K562 (cell line): ENCODE measurements at regions not wholly inside any gene's neighbourhood (a gene's known extent, or its start where the extent isn't known, plus 50 kb on each side); places are given as distances from the start of the nearest gene placed in this dataset.

Experiments used
- CBFA2T2 ChIP-seq: fragments of 450-650 bp; conservative IDR thresholded peaks from 2 replicates; pipeline ENCODE4 v1.6.1; 2017; ENCODE audit warnings: mild to moderate bottlenecking
- FOSL1 ChIP-seq: fragments of 200-800 bp; sonication (Bioruptor generic); conservative IDR thresholded peaks from 2 replicates; pipeline ENCODE4 v1.6.1; 2016; ENCODE audit warnings: missing genetic modification characterization, missing compliant biosample characterization
- FOXJ3 ChIP-seq: sonication (generic); formaldehyde crosslinking; IDR thresholded peaks from 2 replicates; pipeline ENCODE4 v1.4.0; 2020; ENCODE audit warnings: mild to moderate bottlenecking, missing genetic modification reagents
- MAFK ChIP-seq: IDR thresholded peaks from 2 replicates; pipeline ENCODE4 v1.6.1; 2011; ENCODE audit warnings: low read length, improper control_type of control experiment
- MEIS2 ChIP-seq: fragments of 450-650 bp; IDR thresholded peaks from 2 replicates; pipeline ENCODE4 v1.6.1; 2014; ENCODE audit warnings: mild to moderate bottlenecking; ENCODE audit not compliant: partially characterized antibody
- NUFIP1 ChIP-seq: fragments of 450-650 bp; IDR thresholded peaks from 2 replicates; pipeline ENCODE4 v1.6.1; 2018; ENCODE audit not compliant: partially characterized antibody
- PRPF4 ChIP-seq: fragments of 200-400 bp; formaldehyde crosslinking; IDR thresholded peaks from one replicate; pipeline ENCODE4 v1.6.1; 2017; ENCODE audit warnings: low read length, low read depth, mild to moderate bottlenecking; ENCODE audit not compliant: insufficient read depth, poor library complexity, severe bottlenecking
- RFX1 ChIP-seq: fragments of 450-650 bp; IDR thresholded peaks from 2 replicates; pipeline ENCODE4 v1.6.1; 2016; ENCODE audit warnings: mild to moderate bottlenecking, moderate library complexity
- SMAD2 ChIP-seq: fragments of 150-350 bp; IDR thresholded peaks from 2 replicates; pipeline ENCODE4 v1.6.1; 2014; ENCODE audit warnings: low read depth, mild to moderate bottlenecking, low read length
- SMARCA4 ChIP-seq: fragments of 450-650 bp; IDR thresholded peaks from 2 replicates; pipeline ENCODE4 v1.6.1; 2016
- THAP7 ChIP-seq: fragments of 250-450 bp; sonication (Bioruptor Pico); IDR thresholded peaks from 2 replicates; pipeline ENCODE4 v1.5.0; 2021
- USF2 ChIP-seq: sonication (generic); formaldehyde crosslinking; IDR thresholded peaks from 2 replicates; pipeline ENCODE4 v1.5.0; 2020; ENCODE audit warnings: missing genetic modification reagents
- ZC3H8 ChIP-seq: fragments of 450-650 bp; IDR thresholded peaks from 2 replicates; pipeline ENCODE4 v1.6.1; 2017
- ZFP36 ChIP-seq: fragments of 150-350 bp; IDR thresholded peaks from 2 replicates; pipeline ENCODE4 v1.6.1; 2018; ENCODE audit warnings: low read length, low read depth; ENCODE audit not compliant: partially characterized antibody
- ZNF197 ChIP-seq: fragments of 200-800 bp; sonication (Bioruptor generic); IDR thresholded peaks from 2 replicates; pipeline ENCODE4 v1.6.1; 2016; ENCODE audit warnings: low read depth, missing genetic modification characterization, missing compliant biosample characterization
- ZNF444 ChIP-seq: fragments of 250-450 bp; sonication (Bioruptor Pico); IDR thresholded peaks from 2 replicates; pipeline ENCODE4 v1.4.0; 2020; ENCODE audit warnings: mild to moderate bottlenecking, moderate library complexity
- ZNF507 ChIP-seq: conservative IDR thresholded peaks from 2 replicates; pipeline ENCODE4 v1.6.1; 2017; ENCODE audit warnings: missing genetic modification characterization, missing compliant biosample characterization
- ZNF766 ChIP-seq: fragments of 200-800 bp; sonication (Bioruptor generic); conservative IDR thresholded peaks from 2 replicates; pipeline ENCODE4 v1.6.1; 2016; ENCODE audit warnings: missing genetic modification characterization, missing compliant biosample characterization
- TF ChIP-seq, protein P1 (sequence below): fragments of 450-650 bp; formaldehyde crosslinking; IDR thresholded peaks from 2 replicates; pipeline ENCODE4 v1.4.0; 2022; ENCODE audit warnings: mild to moderate bottlenecking, moderate library complexity
- TF ChIP-seq, protein P2 (sequence below): fragments of 450-650 bp; IDR thresholded peaks from 2 replicates; pipeline ENCODE4 v1.6.1; 2018; ENCODE audit warnings: mild to moderate bottlenecking, low read depth; ENCODE audit not compliant: partially characterized antibody
- TF ChIP-seq, protein P3 (sequence below): IDR thresholded peaks from 2 replicates; pipeline ENCODE4 v1.6.1; 2014; ENCODE audit warnings: antibody characterized with exemption
- TF ChIP-seq, protein P4 (sequence below): fragments of 450-650 bp; IDR thresholded peaks from 2 replicates; pipeline ENCODE4 v1.6.1; 2016; ENCODE audit warnings: missing biosample characterization, missing genetic modification characterization
- TF ChIP-seq, protein P5 (sequence below): fragments of 250-450 bp; sonication (Bioruptor Pico); IDR thresholded peaks from 2 replicates; pipeline ENCODE4 v1.4.0; 2020; ENCODE audit warnings: mild to moderate bottlenecking

DNA sequence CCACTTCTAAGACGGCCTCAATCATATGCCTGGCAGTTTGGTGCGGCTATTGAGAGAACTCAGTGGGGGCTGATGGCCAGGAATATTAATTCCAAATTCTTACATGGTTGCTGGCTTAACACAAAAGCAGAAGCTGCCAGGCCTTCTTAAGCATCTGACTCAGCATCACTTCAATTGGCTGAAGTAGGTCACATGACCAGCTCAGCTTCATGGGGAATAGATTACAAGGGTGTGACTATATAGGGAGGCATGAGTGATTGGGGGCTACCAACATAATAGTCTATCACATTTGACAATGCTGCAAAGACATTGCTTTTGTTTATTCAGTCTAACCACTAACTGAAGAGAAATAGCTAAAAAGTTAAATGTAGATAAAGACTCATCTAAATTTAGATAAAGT is 101.6 kb upstream of the ANKRD28 start (continued):
- TF ChIP-seq, protein P1, sequence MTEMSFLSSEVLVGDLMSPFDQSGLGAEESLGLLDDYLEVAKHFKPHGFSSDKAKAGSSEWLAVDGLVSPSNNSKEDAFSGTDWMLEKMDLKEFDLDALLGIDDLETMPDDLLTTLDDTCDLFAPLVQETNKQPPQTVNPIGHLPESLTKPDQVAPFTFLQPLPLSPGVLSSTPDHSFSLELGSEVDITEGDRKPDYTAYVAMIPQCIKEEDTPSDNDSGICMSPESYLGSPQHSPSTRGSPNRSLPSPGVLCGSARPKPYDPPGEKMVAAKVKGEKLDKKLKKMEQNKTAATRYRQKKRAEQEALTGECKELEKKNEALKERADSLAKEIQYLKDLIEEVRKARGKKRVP (CRISPR knock-in tag) = no peak
- TF ChIP-seq USF2 (peak; percentile 90), MAFK (peak; percentile 78), ZNF197 (CRISPR knock-in tag) (no peak; the same call in 1 of the 2 replicates), THAP7 (CRISPR knock-in tag) (no peak), NUFIP1 (no peak), ZNF766 (CRISPR knock-in tag) (no peak), PRPF4 (no peak), CBFA2T2 (peak; percentile 69), SMARCA4 (0 out of 2 replicates have a peak, but pooled peaks have one; percentile 18), RFX1 (no peak), ZC3H8 (no peak), SMAD2 (no peak), FOSL1 (tag) (peak; percentile 48; the same call in 1 of the 2 replicates), FOXJ3 (CRISPR knock-in tag) (no peak), ZNF507 (no peak), ZNF444 (CRISPR knock-in tag) (no peak), MEIS2 (peak; percentile 26), ZFP36 (no peak)
- TF ChIP-seq, protein P2, sequence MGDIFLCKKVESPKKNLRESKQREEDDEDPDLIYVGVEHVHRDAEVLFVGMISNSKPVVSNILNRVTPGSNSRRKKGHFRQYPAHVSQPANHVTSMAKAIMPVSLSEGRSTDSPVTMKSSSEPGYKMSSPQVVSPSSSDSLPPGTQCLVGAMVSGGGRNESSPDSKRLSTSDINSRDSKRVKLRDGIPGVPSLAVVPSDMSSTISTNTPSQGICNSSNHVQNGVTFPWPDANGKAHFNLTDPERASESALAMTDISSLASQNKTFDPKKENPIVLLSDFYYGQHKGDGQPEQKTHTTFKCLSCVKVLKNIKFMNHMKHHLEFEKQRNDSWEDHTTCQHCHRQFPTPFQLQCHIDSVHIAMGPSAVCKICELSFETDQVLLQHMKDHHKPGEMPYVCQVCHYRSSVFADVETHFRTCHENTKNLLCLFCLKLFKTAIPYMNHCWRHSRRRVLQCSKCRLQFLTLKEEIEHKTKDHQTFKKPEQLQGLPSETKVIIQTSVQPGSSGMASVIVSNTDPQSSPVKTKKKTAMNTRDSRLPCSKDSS = no peak
- TF ChIP-seq, protein P3, sequence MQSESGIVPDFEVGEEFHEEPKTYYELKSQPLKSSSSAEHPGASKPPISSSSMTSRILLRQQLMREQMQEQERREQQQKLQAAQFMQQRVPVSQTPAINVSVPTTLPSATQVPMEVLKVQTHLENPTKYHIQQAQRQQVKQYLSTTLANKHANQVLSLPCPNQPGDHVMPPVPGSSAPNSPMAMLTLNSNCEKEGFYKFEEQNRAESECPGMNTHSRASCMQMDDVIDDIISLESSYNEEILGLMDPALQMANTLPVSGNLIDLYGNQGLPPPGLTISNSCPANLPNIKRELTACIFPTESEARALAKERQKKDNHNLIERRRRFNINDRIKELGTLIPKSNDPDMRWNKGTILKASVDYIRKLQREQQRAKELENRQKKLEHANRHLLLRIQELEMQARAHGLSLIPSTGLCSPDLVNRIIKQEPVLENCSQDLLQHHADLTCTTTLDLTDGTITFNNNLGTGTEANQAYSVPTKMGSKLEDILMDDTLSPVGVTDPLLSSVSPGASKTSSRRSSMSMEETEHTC = no peak
- TF ChIP-seq, protein P4, sequence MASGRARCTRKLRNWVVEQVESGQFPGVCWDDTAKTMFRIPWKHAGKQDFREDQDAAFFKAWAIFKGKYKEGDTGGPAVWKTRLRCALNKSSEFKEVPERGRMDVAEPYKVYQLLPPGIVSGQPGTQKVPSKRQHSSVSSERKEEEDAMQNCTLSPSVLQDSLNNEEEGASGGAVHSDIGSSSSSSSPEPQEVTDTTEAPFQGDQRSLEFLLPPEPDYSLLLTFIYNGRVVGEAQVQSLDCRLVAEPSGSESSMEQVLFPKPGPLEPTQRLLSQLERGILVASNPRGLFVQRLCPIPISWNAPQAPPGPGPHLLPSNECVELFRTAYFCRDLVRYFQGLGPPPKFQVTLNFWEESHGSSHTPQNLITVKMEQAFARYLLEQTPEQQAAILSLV = no peak
- TF ChIP-seq, protein P5, sequence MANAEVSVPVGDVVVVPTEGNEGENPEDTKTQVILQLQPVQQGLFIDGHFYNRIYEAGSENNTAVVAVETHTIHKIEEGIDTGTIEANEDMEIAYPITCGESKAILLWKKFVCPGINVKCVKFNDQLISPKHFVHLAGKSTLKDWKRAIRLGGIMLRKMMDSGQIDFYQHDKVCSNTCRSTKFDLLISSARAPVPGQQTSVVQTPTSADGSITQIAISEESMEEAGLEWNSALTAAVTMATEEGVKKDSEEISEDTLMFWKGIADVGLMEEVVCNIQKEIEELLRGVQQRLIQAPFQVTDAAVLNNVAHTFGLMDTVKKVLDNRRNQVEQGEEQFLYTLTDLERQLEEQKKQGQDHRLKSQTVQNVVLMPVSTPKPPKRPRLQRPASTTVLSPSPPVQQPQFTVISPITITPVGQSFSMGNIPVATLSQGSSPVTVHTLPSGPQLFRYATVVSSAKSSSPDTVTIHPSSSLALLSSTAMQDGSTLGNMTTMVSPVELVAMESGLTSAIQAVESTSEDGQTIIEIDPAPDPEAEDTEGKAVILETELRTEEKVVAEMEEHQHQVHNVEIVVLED = no peak
